ENCODE measurements at regions not wholly inside any gene's neighbourhood (a gene's known extent, or its start where the extent isn't known, plus 50 kb on each side); places are given as distances from the start of the nearest gene placed in this dataset.

DNA sequence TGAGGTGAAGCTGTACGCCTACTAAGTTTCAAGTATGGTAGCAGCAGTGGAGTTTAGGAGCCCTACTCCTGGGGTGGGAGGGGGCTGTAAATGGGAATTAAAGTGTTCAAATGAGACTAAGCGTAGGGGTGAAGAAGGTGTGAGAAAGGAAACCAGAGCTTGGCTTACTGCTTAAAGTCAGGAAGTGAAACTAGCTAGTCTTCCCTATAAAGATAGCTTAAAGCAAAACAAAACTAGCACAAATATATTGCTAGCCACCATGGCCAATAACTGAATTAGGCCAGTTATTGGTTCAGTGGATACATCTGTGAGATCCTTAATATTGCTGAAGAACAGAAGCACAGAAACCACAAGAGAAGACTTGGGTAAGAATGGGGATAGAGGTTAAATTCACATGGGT, 492.2 kb upstream of the PKN2 start:
- TF ChIP-seq, protein P1, sequence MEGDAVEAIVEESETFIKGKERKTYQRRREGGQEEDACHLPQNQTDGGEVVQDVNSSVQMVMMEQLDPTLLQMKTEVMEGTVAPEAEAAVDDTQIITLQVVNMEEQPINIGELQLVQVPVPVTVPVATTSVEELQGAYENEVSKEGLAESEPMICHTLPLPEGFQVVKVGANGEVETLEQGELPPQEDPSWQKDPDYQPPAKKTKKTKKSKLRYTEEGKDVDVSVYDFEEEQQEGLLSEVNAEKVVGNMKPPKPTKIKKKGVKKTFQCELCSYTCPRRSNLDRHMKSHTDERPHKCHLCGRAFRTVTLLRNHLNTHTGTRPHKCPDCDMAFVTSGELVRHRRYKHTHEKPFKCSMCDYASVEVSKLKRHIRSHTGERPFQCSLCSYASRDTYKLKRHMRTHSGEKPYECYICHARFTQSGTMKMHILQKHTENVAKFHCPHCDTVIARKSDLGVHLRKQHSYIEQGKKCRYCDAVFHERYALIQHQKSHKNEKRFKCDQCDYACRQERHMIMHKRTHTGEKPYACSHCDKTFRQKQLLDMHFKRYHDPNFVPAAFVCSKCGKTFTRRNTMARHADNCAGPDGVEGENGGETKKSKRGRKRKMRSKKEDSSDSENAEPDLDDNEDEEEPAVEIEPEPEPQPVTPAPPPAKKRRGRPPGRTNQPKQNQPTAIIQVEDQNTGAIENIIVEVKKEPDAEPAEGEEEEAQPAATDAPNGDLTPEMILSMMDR (conservative IDR thresholded peaks at IDR 0.05 in 1 of 2, IDR thresholded peaks at IDR 0.05 in 1 of 2; ENCODE audit: extremely low read depth in 1 of 2, insufficient read depth in 1 of 2, low read depth in 1 of 2, low read length in 2 of 2): no peak
- TF ChIP-seq EZH2 (IDR thresholded peaks at IDR 0.05; ENCODE audit: borderline replicate concordance, low read length): no peak
